ENCODE measurements at regions not wholly inside any gene's neighbourhood (a gene's known extent, or its start where the extent isn't known, plus 50 kb on each side); places are given as distances from the start of the nearest gene placed in this dataset.
"Not testable (repeated sequence)": the region's sequence is repeated elsewhere in the genome, so short reads cannot be mapped to it uniquely, and the experiment has no call there.

GRCh38 chr10:7108141-7108540, 302.7 kb downstream of the SFMBT2 start:
- no peak for DNase-seq

DNA sequence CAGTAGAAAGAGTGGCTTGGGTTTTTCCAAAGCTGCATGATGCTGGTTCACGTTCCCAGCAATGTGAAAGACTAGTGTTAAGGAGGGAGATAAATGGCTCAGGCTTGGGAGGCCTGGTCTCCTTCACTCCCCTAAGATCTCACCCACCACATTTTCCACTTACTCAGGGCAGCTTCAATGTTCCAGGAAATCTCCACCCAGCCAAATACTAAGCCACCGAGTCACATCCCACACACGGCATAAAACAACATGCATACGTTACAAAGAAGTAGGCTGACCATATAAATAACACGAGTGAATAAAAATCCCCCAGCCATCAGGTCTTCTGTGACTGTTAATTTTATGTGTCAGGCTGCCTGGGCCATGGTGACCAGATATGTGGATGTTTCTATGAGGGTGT, 303.5 kb downstream of the SFMBT2 start:
- no peak for DNase-seq

- not testable (repeated sequence) for DNase-seq
Measured at GRCh38 chr10:7104379-7104778, 306.5 kb downstream of the SFMBT2 start.

DNA sequence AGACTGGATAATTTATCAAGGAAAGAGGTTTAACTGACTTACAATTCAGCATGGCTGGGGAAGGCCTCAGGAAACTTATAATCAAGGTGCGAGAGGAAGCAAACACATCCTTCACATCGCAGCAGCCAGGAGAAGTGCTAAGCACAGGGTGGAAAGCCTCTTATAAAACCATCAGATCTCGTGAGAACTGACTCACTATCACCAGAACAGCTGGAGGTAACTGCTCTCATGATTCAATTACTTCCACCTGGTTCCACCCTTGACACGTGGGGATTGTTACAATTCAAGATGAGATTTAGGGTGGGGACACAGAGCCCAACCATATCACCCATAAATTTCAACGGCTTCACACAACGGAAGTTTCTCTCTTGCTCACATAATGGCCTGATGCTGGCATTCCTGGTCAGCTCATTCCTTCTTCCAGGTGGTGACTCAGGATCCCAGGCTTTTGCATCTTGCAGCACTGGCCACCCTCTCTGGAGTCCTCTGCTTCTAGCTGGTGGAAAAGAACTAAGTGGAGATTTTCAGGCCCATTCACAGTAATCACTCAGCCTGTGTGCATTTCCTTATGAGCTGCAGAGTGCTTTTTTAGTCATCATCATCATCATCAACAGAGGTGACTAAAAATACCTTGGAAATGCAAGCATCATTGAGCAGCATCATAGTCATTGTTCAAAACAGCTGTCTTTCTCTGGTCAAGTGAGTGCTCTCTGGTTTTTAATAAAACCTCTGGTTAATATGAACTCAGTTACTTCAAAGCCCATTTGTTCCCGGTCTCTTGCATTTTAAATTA, 308.1 kb downstream of the SFMBT2 start:
- DNase-seq = no peak

GRCh38 chr10:7102084-7102483, 308.8 kb downstream of the SFMBT2 start:
- DNase-seq = no peak

DNA sequence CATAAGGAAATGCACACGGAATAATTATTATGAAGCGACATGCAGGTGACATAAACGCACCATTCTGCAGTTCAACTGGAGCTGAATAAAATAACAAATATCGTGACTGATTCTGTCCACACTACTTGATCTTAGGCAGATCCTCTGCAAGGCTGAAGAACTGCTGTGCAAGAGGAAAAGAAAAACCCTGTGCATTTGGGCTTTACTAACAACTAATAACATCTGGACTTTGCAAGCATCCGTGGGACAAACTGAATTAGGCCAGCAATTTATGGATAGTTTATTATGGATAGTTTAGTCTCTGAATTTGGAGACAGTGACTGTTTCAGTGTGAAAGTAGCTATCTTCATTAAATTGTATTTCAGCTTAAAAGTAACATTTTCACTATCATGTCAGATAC, 309.4 kb downstream of the SFMBT2 start:
- no peak for DNase-seq

DNA sequence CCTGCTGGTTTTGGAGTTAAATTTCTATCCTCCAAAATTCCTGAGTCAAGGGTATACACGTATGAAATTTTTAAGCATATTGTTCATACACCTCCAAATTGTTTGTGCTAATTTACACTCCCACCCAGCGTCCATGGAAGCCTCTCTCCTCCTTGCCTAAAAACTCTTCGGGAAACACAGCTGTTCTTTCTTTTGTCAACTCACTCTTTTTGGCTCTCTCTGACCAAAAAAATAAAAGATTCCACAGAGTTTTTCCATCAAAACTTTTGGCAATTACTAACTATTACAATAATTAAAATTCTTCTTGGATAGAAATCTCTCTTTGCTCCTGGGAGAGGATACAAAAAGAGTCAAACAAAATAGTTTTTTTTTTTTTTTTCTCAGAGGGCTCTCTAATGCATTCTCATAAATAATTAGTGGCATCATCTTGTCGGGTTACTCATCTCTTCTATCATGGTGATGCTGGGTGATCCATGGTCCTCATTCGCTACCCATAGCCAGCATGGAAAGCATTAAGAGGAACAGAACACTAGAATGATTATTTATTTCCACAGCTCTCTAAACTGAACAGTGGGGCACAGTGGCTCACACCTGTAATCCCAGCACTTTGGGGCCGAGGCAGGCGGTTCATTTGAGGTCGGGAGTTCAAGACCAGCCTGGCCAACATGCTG, 310.7 kb downstream of the SFMBT2 start:
- no peak for DNase-seq

- no peak for DNase-seq
Measured at GRCh38 chr10:7098160-7098762, 312.6 kb downstream of the SFMBT2 start.

DNA sequence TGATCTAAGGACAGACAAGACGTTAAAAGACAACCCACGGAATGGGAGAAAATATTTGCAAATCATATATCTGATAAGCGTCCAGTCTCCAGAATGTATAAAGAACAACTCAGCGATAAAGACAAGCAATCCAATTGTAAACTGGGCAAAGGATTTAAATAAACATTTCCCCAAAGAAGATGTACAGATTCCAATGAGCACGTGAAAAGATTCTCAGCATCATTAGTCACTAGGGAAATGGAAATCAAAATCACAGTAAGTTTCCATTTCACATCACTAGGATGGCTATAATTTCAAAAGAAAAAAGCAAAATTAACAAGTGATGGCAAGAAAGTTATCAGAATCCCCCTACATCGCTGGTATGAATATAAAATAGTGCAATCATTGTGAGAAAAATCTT, 316.1 kb downstream of the SFMBT2 start:
- no peak for DNase-seq

DNA sequence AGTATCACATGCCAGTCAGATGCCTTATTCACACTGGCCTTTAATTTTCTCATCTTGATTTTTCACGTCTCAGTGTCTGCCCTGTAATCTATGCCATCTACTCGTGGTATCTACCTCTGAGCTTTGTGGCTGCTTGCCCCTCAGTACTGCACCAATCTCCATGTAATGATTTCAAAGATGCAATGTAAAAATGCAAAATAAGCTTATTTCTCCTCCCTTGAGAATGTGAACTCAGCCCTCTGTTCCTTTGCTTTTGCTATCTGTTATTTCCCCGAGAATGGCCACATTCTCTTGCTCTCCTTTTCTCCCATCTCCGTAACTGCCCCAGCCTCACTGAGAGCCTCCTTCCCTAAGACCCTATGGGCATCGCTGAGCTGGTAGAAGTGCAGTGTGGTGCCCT, 317.5 kb downstream of the SFMBT2 start:
- DNase-seq = no peak

GRCh38 chr10:7092603-7093002, 318.2 kb downstream of the SFMBT2 start:
- no peak for DNase-seq

- no peak for DNase-seq
Measured at GRCh38 chr10:7090529-7090928, 320.3 kb downstream of the SFMBT2 start.

GRCh38 chr10:7085913-7086589, 324.8 kb downstream of the SFMBT2 start:
- DNase-seq = no peak

DNA sequence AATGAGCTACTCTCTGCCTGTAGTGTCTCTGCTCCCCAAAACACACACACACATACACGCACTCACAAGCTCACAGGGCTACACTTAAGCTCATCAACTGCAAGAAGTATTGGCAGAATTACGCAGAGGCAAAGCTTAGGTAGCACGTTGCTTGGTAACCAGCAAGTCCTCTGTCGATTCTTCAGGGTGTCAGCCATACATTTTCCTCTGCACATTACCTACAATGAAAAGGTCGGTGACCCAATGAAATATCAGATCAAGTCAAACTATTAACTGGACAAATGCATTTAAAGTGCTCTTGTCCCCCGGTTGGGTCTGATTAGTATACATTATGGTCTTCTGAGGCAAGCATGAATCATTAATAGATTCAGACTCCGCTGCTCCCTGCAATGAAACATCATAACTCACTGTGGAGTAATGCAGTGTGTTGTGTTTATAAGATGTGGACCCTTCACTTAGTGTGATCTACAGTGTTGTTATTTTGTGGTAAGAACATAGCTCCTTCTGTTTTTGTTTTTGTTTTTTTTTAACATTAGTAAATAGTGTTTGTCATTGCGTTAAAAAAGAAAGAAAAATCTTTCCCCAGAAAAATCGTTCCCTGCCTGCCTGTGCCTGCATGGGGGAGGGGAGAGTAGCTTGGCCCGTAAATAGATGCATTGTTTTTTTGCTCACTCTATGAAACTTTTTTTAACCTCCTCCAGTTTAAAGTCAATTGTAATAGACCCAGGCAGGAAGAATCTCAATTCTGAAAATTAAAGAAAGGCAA, 325.5 kb downstream of the SFMBT2 start:
- DNase-seq = no peak

DNA sequence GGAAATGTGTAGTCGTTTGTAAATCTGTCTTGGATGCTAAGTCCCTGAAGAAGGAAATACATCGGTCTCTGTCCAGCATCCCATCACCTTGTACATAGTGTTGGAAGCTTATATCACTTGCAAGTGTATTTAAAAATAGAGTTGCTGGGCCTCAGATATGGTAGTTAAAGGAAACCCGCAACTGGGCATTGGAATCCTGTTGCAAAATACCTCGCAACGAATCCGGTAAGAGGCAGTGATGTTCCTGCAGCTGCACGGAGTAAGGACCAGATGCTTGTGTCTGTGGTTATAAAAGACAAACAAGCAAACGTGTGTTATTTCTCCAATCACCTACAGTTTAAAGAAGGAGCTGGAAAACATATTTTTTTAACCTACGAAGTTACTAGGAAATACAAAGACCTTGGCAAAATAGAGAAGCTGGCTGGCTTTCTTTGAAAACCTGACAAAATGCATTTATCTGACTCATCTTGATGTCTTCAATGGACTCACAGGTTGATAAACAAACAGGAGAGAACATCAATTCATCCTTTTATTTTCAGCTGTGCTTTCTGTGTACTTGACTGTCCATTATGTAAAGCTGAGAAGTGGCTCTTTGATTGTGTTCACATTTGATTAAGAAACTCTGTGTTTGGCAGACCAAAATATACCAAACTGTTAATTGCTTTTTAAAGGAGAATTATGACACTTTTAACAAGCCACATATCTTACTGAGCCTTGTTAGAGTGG, 326.4 kb downstream of the SFMBT2 start:
- DNase-seq = peak; percentile 38

GRCh38 chr10:7082967-7083366, 327.9 kb downstream of the SFMBT2 start:
- no peak for DNase-seq

- no peak for DNase-seq
Measured at GRCh38 chr10:7077880-7078279, 333.0 kb downstream of the SFMBT2 start.

DNA sequence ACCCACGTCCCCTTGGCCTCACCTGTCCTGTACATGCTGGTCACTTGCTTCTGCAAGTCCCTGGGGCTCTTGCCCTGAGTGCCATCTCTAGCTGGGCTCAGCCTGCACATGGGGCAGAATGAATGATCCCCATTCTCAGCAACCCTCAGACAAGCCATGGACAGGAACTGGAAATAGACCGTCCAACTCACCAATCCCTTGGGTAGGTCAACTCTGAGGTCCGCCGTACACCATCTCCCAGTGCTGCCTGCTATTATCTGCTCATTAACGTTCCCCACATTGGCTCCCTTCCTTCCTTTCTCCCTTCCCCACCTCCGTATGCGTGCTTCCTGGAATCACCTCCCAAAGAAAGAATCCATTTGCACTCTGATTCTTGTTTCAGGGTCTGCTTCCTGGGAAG, 335.0 kb downstream of the SFMBT2 start:
- no peak for DNase-seq

DNA sequence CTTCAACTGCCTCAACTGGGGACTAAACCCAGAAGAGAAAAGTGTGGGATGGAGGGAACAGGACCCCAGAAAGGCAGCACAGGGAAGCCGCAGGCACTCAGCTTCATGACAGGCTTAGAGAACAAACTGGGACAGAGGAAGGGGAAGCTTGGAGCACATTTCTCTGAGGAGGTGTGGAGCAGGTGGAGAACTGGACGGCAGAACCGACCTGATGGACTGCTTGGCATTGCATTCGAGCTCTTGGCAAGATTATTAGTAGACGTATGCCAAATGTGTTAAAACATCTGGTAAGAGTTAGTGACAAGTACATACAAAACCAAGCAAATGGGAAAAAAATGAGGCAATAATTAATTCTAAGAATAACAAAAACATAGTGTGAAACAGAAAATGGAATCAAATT, 335.7 kb downstream of the SFMBT2 start:
- no peak for DNase-seq

DNA sequence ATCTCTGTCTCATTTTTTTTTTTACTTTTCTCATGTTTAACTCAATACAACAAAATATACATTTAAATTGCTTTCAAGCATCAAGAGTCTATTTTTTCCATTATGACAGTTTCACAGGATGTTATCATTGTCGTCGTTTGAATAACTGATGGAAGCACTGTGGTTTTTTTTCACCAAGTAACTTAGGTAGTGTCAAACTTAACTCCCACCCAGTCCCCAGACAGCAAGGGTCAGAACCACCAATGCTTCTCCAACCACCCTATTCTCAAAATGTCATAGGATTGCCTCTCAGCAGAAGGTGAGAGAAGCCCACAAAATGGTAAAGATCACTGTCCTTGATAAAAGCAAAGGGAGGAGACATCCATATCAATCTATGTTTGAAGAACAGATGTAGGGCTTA, 339.4 kb downstream of the SFMBT2 start:
- no peak for DNase-seq

GRCh38 chr10:7070950-7071349, 339.9 kb downstream of the SFMBT2 start:
- no peak for DNase-seq

- no peak for DNase-seq
Measured at GRCh38 chr10:7069706-7070105, 341.1 kb downstream of the SFMBT2 start.

Data from hematopoietic multipotent progenitor cell treated with erythropoietin and hydrocortisone succinate and interleukin-3 and kit ligand, for 6 days (in vitro differentiated cells).